IMR-90 (cell line): ENCODE measurements at regions not wholly inside any gene's neighbourhood (a gene's known extent, or its start where the extent isn't known, plus 50 kb on each side); places are given as distances from the start of the nearest gene placed in this dataset.

Experiments used
- ATAC-seq: fragments of 200-7000 bp; cut with Tn5 transposase; 2 replicates; pipeline ENCODE4 v1.9.1; 2020; ENCODE audit warnings: low read depth, mild to moderate bottlenecking, moderate library complexity
- BruUV-seq: library from RNA; stranded (reverse); fragments of 400-500 nt; replicated peaks from 2 replicates; lab custom pipeline; 2021; lab: Mats Ljungman, UMichigan
- CTCF ChIA-PET: fragments of 300-600 bp; formaldehyde crosslinking; extraction: SDS; loops from one replicate; lab custom pipeline; 2021; ENCODE audit warnings: antibody characterized with exemption; lab: Yijun Ruan, JAX
- POLR2A ChIA-PET: fragments of 300-600 bp; sonication (Branson Sonifier 250); formaldehyde crosslinking; loops from one replicate; lab custom pipeline; 2022; ENCODE audit warnings: antibody characterized with exemption; ENCODE audit not compliant: unreplicated experiment; lab: Charles Lee
- DNase-seq: peaks from one replicate; pipeline ENCODE4 v3.0.0; 2013
- H2AFZ ChIP-seq: replicated peaks from 2 replicates; pipeline ENCODE3; 2013; ENCODE audit warnings: low read length, mild to moderate bottlenecking; ENCODE audit not compliant: poor library complexity
- H2AK5ac ChIP-seq: 2 replicates; pipeline ENCODE4 v1.6.1; 2013; ENCODE audit warnings: low read depth, low read length, inconsistent platforms
- H2AK9ac ChIP-seq: replicated peaks from 2 replicates; pipeline ENCODE3; 2013; ENCODE audit warnings: mild to moderate bottlenecking, low read depth, low read length, moderate library complexity; ENCODE audit not compliant: poor library complexity
- H2BK120ac ChIP-seq: 2 replicates; pipeline ENCODE4 v1.6.1; 2013; ENCODE audit warnings: low read depth, low read length, inconsistent platforms
- H2BK15ac ChIP-seq: 3 replicates; pipeline ENCODE4 v1.6.1; 2013; ENCODE audit warnings: low read depth, low read length, inconsistent platforms
- H2BK20ac ChIP-seq: 2 replicates; pipeline ENCODE4 v1.6.1; 2013; ENCODE audit warnings: low read depth, mild to moderate bottlenecking, inconsistent platforms, low read length, moderate library complexity
- H2BK5ac ChIP-seq: 2 replicates; pipeline ENCODE4 v1.6.1; 2013; ENCODE audit warnings: mild to moderate bottlenecking, low read depth, low read length, inconsistent platforms; ENCODE audit not compliant: poor library complexity, severe bottlenecking
- H3K14ac ChIP-seq: replicated peaks from 2 replicates; pipeline ENCODE4 v1.6.1; 2013; ENCODE audit warnings: low read depth, low read length, inconsistent platforms
- H3K18ac ChIP-seq: 2 replicates; pipeline ENCODE4 v1.6.1; 2013; ENCODE audit warnings: low read depth, low read length, control low read depth
- H3K23ac ChIP-seq: 2 replicates; pipeline ENCODE4 v1.6.1; 2013; ENCODE audit warnings: low read depth, low read length, inconsistent platforms
- H3K27ac ChIP-seq: 2 replicates; pipeline ENCODE4 v1.5.1; 2013; ENCODE audit warnings: mild to moderate bottlenecking, control low read depth, low read length; ENCODE audit not compliant: insufficient read depth
- H3K27me3 ChIP-seq: 2 replicates; pipeline ENCODE4 v1.6.1; 2013; ENCODE audit warnings: low read length; ENCODE audit not compliant: control insufficient read depth, insufficient read depth
- H3K36me3 ChIP-seq: 2 replicates; pipeline ENCODE4 v1.6.1; 2013; ENCODE audit warnings: low read length, mixed read lengths; ENCODE audit not compliant: control insufficient read depth, insufficient read depth
- H3K4ac ChIP-seq: 2 replicates; pipeline ENCODE4 v1.6.1; 2013; ENCODE audit warnings: low read depth, low read length, inconsistent platforms
- H3K4me1 ChIP-seq: 2 replicates; pipeline ENCODE4 v1.6.1; 2013; ENCODE audit warnings: low read length, mixed read lengths; ENCODE audit not compliant: control insufficient read depth, insufficient read depth
- H3K4me2 ChIP-seq: 2 replicates; pipeline ENCODE4 v1.6.1; 2013; ENCODE audit warnings: low read depth, mild to moderate bottlenecking, control low read depth, low read length, moderate library complexity
- H3K4me3 ChIP-seq: 2 replicates; pipeline ENCODE4 v1.5.1; 2013; ENCODE audit warnings: low read depth, mild to moderate bottlenecking, control low read depth, low read length, moderate library complexity; ENCODE audit not compliant: insufficient read depth
- H3K56ac ChIP-seq: 2 replicates; pipeline ENCODE4 v1.6.1; 2013; ENCODE audit warnings: low read length, inconsistent platforms; ENCODE audit not compliant: insufficient read depth; ENCODE audit errors: extremely low read depth
- H3K79me1 ChIP-seq, 2 experiments: 2 replicates each; pipeline ENCODE4 v1.6.1; 2013; ENCODE audit warnings: low read length in 2 of 2, inconsistent platforms in 1 of 2, low read depth in 1 of 2
- H3K9ac ChIP-seq: 2 replicates; pipeline ENCODE4 v1.6.1; 2013; ENCODE audit warnings: low read depth, low read length, control low read depth
- H3K9me1 ChIP-seq: 2 replicates; pipeline ENCODE4 v1.6.1; 2013; ENCODE audit warnings: low read length, inconsistent platforms; ENCODE audit not compliant: insufficient read depth
- H3K9me3 ChIP-seq: 2 replicates; pipeline ENCODE4 v1.6.1; 2013; ENCODE audit warnings: low read length; ENCODE audit not compliant: control insufficient read depth, insufficient read depth
- H4K20me1 ChIP-seq: 2 replicates; pipeline ENCODE4 v1.6.1; 2013; ENCODE audit warnings: low read length, inconsistent platforms; ENCODE audit not compliant: insufficient read depth
- H4K5ac ChIP-seq: 2 replicates; pipeline ENCODE4 v1.6.1; 2013; ENCODE audit warnings: mild to moderate bottlenecking, low read depth, low read length, control low read depth
- H4K8ac ChIP-seq, 2 experiments: 2 replicates each; pipeline ENCODE4 v1.6.1; 2013; ENCODE audit warnings: low read depth in 2 of 2, low read length in 2 of 2, control low read depth in 1 of 2, inconsistent platforms in 1 of 2
- H4K91ac ChIP-seq: 2 replicates; pipeline ENCODE4 v1.6.1; 2013; ENCODE audit warnings: low read depth, low read length, inconsistent platforms; ENCODE audit not compliant: insufficient read depth
- CEBPB ChIP-seq: IDR thresholded peaks from 2 replicates; pipeline ENCODE4 v1.6.1; 2012; ENCODE audit warnings: low read depth, low read length, improper control_type of control experiment
- FOS ChIP-seq: fragments of 150-350 bp; IDR thresholded peaks from 2 replicates; pipeline ENCODE4 v1.6.1; 2016; ENCODE audit warnings: low read depth, low read length
- MAZ ChIP-seq: IDR thresholded peaks from 2 replicates; pipeline ENCODE4 v1.6.1; 2012; ENCODE audit warnings: low read depth, mild to moderate bottlenecking, low read length, improper control_type of control experiment, moderate library complexity, borderline replicate concordance
- NFE2L2 ChIP-seq: fragments of 150-350 bp; IDR thresholded peaks from 2 replicates; pipeline ENCODE4 v1.6.1; 2016; ENCODE audit warnings: low read depth, mild to moderate bottlenecking, low read length
- POLR2A ChIP-seq: IDR thresholded peaks from 2 replicates; pipeline ENCODE4 v1.6.1; 2012; ENCODE audit warnings: mild to moderate bottlenecking, low read depth, low read length
- RCOR1 ChIP-seq: IDR thresholded peaks from 2 replicates; pipeline ENCODE4 v1.6.1; 2012; ENCODE audit warnings: mild to moderate bottlenecking, low read length, improper control_type of control experiment; ENCODE audit not compliant: insufficient replicate concordance
- SMC3 ChIP-seq: fragments of 150-350 bp; IDR thresholded peaks from 2 replicates; pipeline ENCODE4 v1.6.1; 2016; ENCODE audit warnings: low read depth, mild to moderate bottlenecking, antibody characterized with exemption, low read length, moderate library complexity
- WGBS, 2 experiments: methylation state at CpG; one replicate each; pipeline versions ENCODE4 v1.1.5 to v1.1.7; 2013; ENCODE audit warnings: missing lambda C conversion rate in 2 of 2; ENCODE audit not compliant: insufficient read length in 1 of 2; ENCODE audit errors: extremely low coverage in 2 of 2; 5-methylcytosine and 5-hydroxymethylcytosine counted together
- dilution Hi-C: fragments of 300-500 bp; cut with HindIII; formaldehyde crosslinking; loops from one replicate; pipeline ENCODE4 v1.14.3; 2018; ENCODE audit warnings: low sequenced_read_pairs; ENCODE audit not compliant: unreplicated experiment
- in situ Hi-C: fragments of 300-500 bp; cut with MboI; formaldehyde crosslinking; loops from 3 replicates; pipeline ENCODE4 v1.14.3; 2019; ENCODE audit warnings: low sequenced_read_pairs, inconsistent platforms, mixed read lengths
- intact Hi-C: fragments of 100-400 bp; cut with micrococcal nuclease; formaldehyde crosslinking; loops from 2 replicates; pipeline ENCODE4 v1.10.0; 2022
- TF ChIP-seq, protein P1 (sequence below): fragments of 150-350 bp; IDR thresholded peaks from 2 replicates; pipeline ENCODE4 v1.6.1; 2017; ENCODE audit warnings: mild to moderate bottlenecking, antibody characterized with exemption, low read length, low read depth
- TF ChIP-seq, protein P2 (sequence below): fragments of 150-350 bp; IDR thresholded peaks from 2 replicates; pipeline ENCODE4 v1.6.1; 2016; ENCODE audit warnings: low read depth, mild to moderate bottlenecking, low read length, moderate library complexity, borderline replicate concordance
- TF ChIP-seq, protein P3 (sequence below): conservative IDR thresholded peaks from 2 replicates; pipeline ENCODE4 v1.5.1; 2012; ENCODE audit warnings: mild to moderate bottlenecking, low read depth, low read length, improper control_type of control experiment

DNA sequence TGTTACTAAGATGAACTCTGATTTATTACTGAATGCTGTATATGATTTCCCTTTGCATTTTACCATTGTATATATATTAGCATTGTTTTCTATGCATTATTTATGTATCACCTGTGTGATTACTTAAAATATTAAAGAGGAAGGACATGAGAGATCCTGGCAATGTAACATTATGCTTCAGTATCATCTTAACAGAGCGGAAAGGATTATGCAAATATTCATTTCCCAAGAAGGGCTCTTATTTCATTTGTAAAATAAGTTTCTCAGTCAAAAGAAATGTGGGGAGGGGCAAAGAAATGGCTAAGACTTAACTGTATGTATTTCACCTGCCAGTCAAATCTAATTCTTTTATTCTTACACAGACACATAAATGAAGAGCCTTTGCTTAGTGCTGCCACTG is 654.2 kb upstream of the PKDCC start:
- no peaks in the 10 kb centered on the region for H3K27me3 ChIP-seq
- no peak overlapping the region for H2AFZ ChIP-seq
- H3K18ac ChIP-seq, result no peak overlapping the region
- H3K23ac ChIP-seq, result no peak overlapping the region
- no peak overlapping the region for H2BK5ac ChIP-seq
- TF ChIP-seq POLR2A (no peak), RCOR1 (no peak), CEBPB (no peak), NFE2L2 (no peak), FOS (no peak), SMC3 (no peak), MAZ (no peak)
- TF ChIP-seq, protein P1, sequence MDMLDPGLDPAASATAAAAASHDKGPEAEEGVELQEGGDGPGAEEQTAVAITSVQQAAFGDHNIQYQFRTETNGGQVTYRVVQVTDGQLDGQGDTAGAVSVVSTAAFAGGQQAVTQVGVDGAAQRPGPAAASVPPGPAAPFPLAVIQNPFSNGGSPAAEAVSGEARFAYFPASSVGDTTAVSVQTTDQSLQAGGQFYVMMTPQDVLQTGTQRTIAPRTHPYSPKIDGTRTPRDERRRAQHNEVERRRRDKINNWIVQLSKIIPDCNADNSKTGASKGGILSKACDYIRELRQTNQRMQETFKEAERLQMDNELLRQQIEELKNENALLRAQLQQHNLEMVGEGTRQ, result no peak
- TF ChIP-seq, protein P2, sequence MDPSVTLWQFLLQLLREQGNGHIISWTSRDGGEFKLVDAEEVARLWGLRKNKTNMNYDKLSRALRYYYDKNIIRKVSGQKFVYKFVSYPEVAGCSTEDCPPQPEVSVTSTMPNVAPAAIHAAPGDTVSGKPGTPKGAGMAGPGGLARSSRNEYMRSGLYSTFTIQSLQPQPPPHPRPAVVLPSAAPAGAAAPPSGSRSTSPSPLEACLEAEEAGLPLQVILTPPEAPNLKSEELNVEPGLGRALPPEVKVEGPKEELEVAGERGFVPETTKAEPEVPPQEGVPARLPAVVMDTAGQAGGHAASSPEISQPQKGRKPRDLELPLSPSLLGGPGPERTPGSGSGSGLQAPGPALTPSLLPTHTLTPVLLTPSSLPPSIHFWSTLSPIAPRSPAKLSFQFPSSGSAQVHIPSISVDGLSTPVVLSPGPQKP, result no peak
- TF ChIP-seq, protein P3, sequence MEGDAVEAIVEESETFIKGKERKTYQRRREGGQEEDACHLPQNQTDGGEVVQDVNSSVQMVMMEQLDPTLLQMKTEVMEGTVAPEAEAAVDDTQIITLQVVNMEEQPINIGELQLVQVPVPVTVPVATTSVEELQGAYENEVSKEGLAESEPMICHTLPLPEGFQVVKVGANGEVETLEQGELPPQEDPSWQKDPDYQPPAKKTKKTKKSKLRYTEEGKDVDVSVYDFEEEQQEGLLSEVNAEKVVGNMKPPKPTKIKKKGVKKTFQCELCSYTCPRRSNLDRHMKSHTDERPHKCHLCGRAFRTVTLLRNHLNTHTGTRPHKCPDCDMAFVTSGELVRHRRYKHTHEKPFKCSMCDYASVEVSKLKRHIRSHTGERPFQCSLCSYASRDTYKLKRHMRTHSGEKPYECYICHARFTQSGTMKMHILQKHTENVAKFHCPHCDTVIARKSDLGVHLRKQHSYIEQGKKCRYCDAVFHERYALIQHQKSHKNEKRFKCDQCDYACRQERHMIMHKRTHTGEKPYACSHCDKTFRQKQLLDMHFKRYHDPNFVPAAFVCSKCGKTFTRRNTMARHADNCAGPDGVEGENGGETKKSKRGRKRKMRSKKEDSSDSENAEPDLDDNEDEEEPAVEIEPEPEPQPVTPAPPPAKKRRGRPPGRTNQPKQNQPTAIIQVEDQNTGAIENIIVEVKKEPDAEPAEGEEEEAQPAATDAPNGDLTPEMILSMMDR, result no peak
- H3K79me1 ChIP-seq, result no peaks in the 10 kb centered on the region
- dilution Hi-C loops, result no loop called here
- no peak overlapping the region for H3K9ac ChIP-seq
- no peaks in the 10 kb centered on the region for H3K4me1 ChIP-seq
- H3K9me1 ChIP-seq, result no peaks in the 10 kb centered on the region
- no peak for DNase-seq
- H3K36me3 ChIP-seq, result no peaks in the 10 kb centered on the region
- ChIA-PET POLR2A (no interaction called here), CTCF (no interaction called here)
- in situ Hi-C loops, result no loop called here
- WGBS, 2 experiments, result no CpG with 5 or more reads among the region's 1 CpG
- no peak overlapping the region for H2BK120ac ChIP-seq
- H3K14ac ChIP-seq, result no peak overlapping the region
- no peak overlapping the region for H2BK15ac ChIP-seq
- intact Hi-C loops, result no loop called here
- no peak for ATAC-seq
- H3K4me3 ChIP-seq, result no peak overlapping the region
- no peak overlapping the region for H2AK9ac ChIP-seq
- no TSS peak for BruUV-seq
- no peak overlapping the region for H3K4ac ChIP-seq
- H3K27ac ChIP-seq, result no peak overlapping the region
- no peak overlapping the region for H3K4me2 ChIP-seq
- no peak overlapping the region for H3K56ac ChIP-seq
- H4K91ac ChIP-seq, result no peak overlapping the region
- no peak overlapping the region for H2BK20ac ChIP-seq
- no peak overlapping the region for H4K8ac ChIP-seq
- no peaks in the 10 kb centered on the region for H4K20me1 ChIP-seq
- no peak overlapping the region for H4K5ac ChIP-seq
- H2AK5ac ChIP-seq, result no peak overlapping the region
- H3K9me3 ChIP-seq, result no peaks in the 10 kb centered on the region
